ENCODE measurements at regions not wholly inside any gene's neighbourhood (a gene's known extent, or its start where the extent isn't known, plus 50 kb on each side); places are given as distances from the start of the nearest gene placed in this dataset.

DNA sequence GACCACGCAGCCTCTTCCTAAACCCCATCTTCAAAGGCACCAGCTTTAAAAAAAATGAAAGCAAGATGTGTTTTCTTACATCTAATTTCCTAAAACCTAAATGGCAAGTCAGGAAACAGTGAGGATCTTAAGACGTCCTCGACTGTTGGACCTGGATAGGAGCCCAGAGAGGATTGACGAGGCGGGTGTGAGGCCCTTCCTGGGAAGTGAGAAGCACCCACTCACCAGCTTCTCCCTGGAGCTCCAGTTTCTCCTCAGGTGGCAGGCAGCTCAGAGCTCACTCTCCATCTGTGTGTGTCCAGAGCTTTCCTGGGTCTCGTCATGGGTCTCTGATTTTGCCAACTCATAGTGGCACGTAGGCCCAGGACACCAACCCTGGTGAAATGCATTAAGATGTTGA lies 614.0 kb upstream of the AUTS2 start:
- TF ChIP-seq, protein P1, sequence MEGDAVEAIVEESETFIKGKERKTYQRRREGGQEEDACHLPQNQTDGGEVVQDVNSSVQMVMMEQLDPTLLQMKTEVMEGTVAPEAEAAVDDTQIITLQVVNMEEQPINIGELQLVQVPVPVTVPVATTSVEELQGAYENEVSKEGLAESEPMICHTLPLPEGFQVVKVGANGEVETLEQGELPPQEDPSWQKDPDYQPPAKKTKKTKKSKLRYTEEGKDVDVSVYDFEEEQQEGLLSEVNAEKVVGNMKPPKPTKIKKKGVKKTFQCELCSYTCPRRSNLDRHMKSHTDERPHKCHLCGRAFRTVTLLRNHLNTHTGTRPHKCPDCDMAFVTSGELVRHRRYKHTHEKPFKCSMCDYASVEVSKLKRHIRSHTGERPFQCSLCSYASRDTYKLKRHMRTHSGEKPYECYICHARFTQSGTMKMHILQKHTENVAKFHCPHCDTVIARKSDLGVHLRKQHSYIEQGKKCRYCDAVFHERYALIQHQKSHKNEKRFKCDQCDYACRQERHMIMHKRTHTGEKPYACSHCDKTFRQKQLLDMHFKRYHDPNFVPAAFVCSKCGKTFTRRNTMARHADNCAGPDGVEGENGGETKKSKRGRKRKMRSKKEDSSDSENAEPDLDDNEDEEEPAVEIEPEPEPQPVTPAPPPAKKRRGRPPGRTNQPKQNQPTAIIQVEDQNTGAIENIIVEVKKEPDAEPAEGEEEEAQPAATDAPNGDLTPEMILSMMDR (IDR thresholded peaks at IDR 0.05; ENCODE audit: low read depth, low read length), result no peak
- no peak overlapping the region for H3K4me3 ChIP-seq (ENCODE audit: low read depth, low read length)

DNA sequence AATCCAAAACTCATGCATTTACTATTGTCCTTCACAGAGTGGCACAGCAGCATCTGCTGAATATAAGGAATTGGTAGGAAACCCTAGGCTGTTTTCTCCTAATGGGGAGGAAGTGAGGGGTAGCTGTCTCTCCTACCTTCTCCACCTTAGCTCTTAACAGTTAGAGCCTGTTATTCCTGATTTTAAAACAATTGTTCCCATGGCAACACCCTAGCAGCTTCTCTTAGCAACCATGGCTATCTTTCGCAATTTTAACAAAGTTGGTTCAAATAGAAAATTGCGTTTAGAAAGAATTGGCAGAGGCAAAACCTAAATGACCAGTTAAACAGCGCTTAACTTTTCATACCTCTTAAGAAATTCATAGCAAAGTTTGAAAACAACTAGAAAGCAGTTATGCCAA lies 603.4 kb upstream of the AUTS2 start:
- TF ChIP-seq, protein P1 (IDR thresholded peaks at IDR 0.05; ENCODE audit: low read depth, low read length), result no peak
- H3K4me3 ChIP-seq (ENCODE audit: low read depth, low read length), result no peak overlapping the region

DNA sequence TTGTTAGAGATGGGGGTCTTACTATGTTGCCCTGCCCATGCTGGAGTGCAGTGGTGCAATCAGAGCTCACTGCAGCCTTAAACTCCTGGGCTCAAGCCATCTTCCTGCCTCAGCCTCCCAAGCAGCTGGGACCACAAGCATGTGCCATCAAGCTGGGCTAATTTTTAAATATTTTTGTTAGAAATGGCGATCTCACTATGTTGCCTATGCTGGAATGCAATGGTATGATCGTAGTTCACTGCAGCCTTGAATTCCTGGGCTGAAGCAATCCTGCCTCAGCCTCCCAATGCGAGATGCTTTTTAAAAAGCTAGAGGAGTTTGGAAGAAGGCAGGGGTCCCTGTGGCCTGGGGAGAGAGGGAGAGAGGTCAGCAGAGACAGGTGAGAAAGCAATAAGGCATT lies 600.1 kb upstream of the AUTS2 start:
- H3K4me3 ChIP-seq (ENCODE audit: low read depth, low read length), result no peak overlapping the region
- TF ChIP-seq, protein P1 (IDR thresholded peaks at IDR 0.05; ENCODE audit: low read depth, low read length), result no peak

DNA sequence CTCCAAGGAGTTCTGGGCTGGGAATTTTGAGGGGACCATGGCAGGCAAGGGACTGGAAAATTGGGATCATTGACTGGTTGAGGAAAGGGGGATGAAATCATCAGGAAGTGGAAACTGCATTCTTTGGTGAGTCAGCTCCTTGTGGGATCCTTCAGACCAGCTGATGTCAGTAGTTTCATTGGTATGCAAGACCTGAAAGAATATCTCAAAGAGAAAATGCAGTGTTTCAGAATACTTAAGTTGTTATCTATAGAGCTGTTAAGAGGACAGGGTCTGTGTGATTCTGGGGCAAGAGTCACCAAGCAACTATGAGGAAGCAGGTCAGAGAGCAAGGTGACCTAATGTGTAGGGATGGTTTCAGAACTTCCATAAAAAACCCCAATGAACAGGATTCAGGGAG lies 595.9 kb upstream of the AUTS2 start:
- TF ChIP-seq, protein P1 (IDR thresholded peaks at IDR 0.05; ENCODE audit: low read depth, low read length), result no peak
- H3K4me3 ChIP-seq (ENCODE audit: low read depth, low read length), result no peak overlapping the region

DNA sequence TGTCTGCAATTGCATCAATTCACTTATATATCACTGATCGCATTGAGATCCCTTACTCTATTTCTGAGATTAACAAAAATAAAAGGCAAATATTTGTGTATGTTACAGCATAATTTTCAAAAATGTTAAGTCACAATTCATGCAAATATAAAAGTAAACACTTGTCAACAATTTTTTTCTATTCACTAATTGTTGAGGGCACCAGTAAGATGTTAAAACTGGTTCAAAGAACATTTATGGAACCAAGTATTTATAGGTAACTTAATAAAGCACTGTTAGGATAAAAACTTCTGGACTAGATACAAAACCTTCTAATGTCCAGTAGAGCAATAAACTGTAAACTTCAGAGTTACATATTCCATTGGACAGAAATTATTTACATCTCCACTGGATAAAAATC lies 586.1 kb upstream of the AUTS2 start:
- TF ChIP-seq, protein P1 (IDR thresholded peaks at IDR 0.05; ENCODE audit: low read depth, low read length), result no peak
- H3K4me3 ChIP-seq (ENCODE audit: low read depth, low read length), result no peak overlapping the region

DNA sequence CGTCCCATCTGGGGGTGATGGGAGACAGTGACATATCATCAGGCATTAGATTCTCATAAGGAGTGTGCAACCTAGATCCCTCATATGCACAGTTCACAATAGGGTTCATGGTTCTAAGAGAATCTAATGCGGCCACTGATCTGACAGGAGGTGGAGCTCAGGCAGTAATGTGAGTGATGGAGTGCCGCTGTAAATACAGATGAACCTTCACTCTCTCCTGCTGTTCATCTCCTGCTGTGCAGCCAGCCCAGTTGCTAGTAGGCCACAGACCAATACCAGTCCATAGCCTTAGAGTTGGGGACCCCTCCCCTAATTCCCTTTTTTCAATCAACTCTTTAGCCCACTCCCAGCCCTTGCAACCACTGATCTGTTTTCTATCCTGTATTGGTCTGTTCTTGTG lies 581.1 kb upstream of the AUTS2 start:
- TF ChIP-seq, protein P1 (IDR thresholded peaks at IDR 0.05; ENCODE audit: low read depth, low read length), result no peak
- no peak overlapping the region for H3K4me3 ChIP-seq (ENCODE audit: low read depth, low read length)

DNA sequence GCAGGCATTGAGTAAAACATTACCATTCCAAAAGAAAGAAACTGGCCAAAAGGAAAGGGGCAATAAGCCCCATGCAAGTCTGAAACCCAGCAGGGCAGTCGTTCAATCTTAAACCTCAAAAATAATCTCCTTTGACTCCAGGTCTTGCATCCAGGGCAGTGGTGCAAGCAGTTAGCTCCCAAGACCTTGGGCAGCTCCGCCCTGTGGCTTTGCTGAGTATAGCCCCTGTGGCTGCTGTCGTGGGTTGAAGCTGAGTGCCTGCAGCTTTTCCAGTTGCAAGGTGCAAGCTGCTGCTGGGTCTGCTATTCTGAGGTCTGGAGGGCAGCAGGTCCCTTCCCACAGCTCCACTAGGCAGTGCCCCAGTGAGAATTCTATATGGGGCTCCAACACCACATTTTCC lies 580.1 kb upstream of the AUTS2 start:
- TF ChIP-seq, protein P1 (IDR thresholded peaks at IDR 0.05; ENCODE audit: low read depth, low read length), result no peak
- H3K4me3 ChIP-seq (ENCODE audit: low read depth, low read length), result no peak overlapping the region
